ENCODE measurements at regions not wholly inside any gene's neighbourhood (a gene's known extent, or its start where the extent isn't known, plus 50 kb on each side); places are given as distances from the start of the nearest gene placed in this dataset.
A peak's percentile ranks its signal among the peaks of the same experiment; 100 is the strongest.
"Not testable (repeated sequence)": the region's sequence is repeated elsewhere in the genome, so short reads cannot be mapped to it uniquely, and the experiment has no call there.

DNA sequence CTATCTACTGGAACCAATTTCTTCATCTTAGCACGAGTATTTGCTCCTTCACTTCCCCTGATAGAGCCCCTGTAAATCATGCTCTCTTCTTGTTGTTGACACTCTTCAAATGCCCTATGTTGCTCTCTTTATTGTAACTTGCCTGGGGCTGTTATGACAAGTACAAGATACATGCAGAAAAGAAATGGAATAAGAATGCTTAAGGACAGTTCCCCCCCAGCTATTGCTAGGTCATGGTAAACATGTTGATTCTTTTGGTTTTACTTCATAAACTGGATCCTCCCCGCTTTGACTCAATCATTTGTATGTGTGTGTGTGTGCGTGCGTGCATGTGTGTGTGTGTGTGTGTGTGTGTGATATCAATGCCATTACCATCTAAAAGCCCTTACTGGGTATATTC is 368.5 kb upstream of the CNTNAP5 start:
- H3K9me3 Mint-ChIP-seq: peaks cover 14 to 56% (median 30%) of the 10 kb centered on the region in 6 donors

DNA sequence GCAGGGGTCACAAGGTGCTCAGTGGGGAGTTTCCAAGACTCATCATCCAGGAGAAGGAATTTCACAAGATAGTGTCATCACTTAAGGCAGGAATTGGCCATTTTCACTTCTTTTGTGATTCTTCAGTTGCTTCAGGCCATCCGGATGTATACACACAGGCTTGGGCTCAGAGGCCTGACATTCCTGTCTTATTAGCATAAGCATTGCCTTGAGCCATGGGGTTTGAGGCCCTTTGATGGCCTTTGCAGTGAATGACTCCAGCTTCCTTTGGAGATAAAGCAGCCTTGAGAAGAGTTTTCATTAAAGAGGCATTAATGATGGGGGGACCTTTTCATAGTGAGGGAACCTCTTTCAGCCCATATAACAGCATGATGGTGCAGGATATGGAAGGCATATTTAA is 366.0 kb upstream of the CNTNAP5 start:
- no peak for DNase-seq
- Mint-ChIP-seq H3K9me3 (peaks cover 14 to 68% (median 35%) of the 10 kb centered on the region in 6 donors), H3K27me3 (ENCODE audit: low read depth in 3 of 3) (peaks cover 0 to 3% (median 0%) of the 10 kb centered on the region in 3 donors), H3K4me3 (no peak overlapping the region), H3K4me1 (peaks cover 3 to 9% of the 10 kb centered on the region in 2 donors), H3K36me3 (peaks cover 4 to 9% (median 7%) of the 10 kb centered on the region in 3 donors), H3K27ac (no peak overlapping the region)

More for the DNA sequence above, 368.5 kb upstream of the CNTNAP5 start:
- Mint-ChIP-seq H3K27ac (no peak overlapping the region), H3K36me3 (peaks cover 4 to 9% (median 7%) of the 10 kb centered on the region in 3 donors), H3K4me1 (peaks cover 4 to 16% of the 10 kb centered on the region in 2 donors), H3K4me3 (no peak overlapping the region), H3K27me3 (ENCODE audit: low read depth in 3 of 3) (peaks cover 0 to 3% (median 0%) of the 10 kb centered on the region in 3 donors)
- DNase-seq: no peak

DNA sequence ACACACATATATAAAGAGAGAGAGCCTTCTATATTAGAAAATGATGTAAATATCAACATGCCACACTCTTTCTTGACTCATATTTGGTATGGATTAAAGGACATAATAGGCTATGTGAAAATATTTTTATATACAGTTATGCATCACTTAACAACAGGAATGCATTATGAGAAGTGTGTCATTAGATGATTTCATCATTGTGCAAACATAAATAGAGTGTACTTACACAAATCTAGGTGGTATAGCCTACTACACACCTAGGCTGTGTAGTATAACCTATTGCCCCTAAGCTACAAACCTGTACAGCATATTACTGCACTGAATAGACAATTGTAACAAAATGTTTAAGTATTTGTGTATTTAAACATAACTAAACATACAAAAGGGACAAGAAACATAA is 354.8 kb upstream of the CNTNAP5 start:
- Mint-ChIP-seq H3K4me3 (no peak overlapping the region), H3K36me3 (no peaks in the 10 kb centered on the region), H3K27me3 (ENCODE audit: low read depth in 3 of 3) (peaks cover 0 to 1% (median 0%) of the 10 kb centered on the region in 3 donors), H3K27ac (no peak overlapping the region), H3K9me3 (peaks cover 3 to 36% (median 18%) of the 10 kb centered on the region in 6 donors), H3K4me1 (no peaks in the 10 kb centered on the region)
- no peak for DNase-seq

DNA sequence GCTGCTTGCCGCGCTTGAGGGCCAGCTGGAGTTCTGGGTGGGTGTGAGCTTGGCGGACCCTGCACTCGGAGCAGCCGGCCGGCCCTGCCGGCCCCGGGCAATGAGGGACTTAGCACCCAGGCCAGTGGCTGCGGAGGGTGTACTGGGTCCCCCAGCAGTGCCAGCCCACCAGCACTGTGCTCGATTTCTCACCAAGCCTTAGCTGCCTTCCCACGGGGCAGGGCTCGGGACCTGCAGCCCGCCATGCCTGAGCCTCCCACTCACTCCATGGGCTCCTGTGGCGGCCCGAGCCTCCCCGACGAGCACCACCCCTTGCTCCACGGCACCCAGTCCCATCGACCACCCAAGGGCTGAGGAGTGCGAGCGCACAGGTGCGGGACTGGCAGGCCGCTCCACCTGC is 341.3 kb upstream of the CNTNAP5 start:
- H3K4me1 Mint-ChIP-seq; DNase-seq; H3K36me3 Mint-ChIP-seq; H3K27me3 Mint-ChIP-seq (ENCODE audit: low read depth in 3 of 3); H3K4me3 Mint-ChIP-seq; H3K27ac Mint-ChIP-seq: not testable (repeated sequence)
- peaks cover 12 to 55% (median 31%) of the 10 kb centered on the region in 6 donors for H3K9me3 Mint-ChIP-seq

DNA sequence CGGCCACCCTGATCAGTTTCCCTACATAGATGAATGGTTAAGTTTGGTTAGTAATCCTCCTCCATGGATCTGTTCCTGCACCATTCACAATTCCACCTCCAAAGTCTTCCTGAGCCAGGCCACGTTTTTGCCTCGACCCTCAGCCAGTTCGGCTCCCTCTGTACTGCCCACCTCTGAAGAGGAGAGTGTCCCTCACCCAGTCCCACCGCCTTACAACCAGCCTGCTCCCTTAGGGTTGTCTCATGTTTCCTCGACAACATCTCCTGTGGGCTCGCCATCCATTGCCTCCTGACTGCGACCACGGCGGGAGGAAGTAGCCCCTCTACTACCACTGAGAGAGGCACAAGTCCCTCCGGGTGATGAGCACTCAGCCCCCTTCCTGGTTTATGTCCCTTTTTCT is 338.0 kb upstream of the CNTNAP5 start:
- DNase-seq: no peak
- Mint-ChIP-seq H3K27me3 (ENCODE audit: low read depth in 3 of 3) (peaks cover 0 to 3% (median 0%) of the 10 kb centered on the region in 3 donors), H3K4me3 (no peak overlapping the region), H3K9me3 (peaks cover 18 to 52% (median 33%) of the 10 kb centered on the region in 6 donors), H3K4me1 (no peaks in the 10 kb centered on the region), H3K27ac (no peak overlapping the region), H3K36me3 (peaks cover 0 to 6% (median 0%) of the 10 kb centered on the region in 3 donors)

DNA sequence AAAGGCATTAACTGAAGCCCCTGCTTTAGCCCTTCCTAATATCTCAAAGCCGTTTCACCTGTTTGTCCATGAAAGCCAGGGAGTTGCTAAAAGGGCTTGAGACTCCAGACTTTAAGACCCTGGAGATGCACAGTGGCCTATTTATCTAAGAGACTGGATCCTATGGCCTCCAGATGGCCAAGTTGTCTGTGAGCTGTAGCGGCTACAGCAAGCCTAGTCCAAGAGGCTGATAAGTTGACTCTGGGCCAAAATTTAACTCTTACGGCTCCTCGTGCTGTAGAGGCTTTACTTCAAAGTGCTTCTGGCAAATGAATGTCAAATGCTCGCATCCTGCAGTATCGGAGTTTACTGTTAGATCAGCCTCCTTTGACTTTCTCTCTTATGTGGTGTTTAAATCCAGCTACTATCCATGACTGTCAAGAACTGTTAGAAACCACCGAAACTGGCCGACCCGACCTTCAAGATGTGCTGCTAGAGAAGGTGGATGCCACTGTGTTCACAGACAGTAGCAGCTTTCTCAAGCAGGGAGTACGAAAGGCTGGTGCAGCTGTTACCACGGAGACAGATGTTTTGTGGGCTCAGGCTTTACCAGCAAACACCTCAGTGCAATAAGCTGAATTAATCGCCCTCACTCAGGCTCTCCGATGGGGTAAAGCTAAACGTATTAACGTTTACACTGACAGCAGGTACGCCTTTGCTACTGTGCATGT is 336.7 kb upstream of the CNTNAP5 start:
- no peaks in the 10 kb centered on the region for H3K4me1 Mint-ChIP-seq
- no peak overlapping the region for H3K4me3 Mint-ChIP-seq
- H3K27ac Mint-ChIP-seq: no peak overlapping the region
- peaks cover 0 to 6% (median 0%) of the 10 kb centered on the region in 3 donors for H3K36me3 Mint-ChIP-seq
- no peak for DNase-seq
- peaks cover 0 to 2% (median 0%) of the 10 kb centered on the region in 3 donors for H3K27me3 Mint-ChIP-seq (ENCODE audit: low read depth in 3 of 3)
- H3K9me3 Mint-ChIP-seq: peaks cover 20 to 44% (median 29%) of the 10 kb centered on the region in 6 donors

DNA sequence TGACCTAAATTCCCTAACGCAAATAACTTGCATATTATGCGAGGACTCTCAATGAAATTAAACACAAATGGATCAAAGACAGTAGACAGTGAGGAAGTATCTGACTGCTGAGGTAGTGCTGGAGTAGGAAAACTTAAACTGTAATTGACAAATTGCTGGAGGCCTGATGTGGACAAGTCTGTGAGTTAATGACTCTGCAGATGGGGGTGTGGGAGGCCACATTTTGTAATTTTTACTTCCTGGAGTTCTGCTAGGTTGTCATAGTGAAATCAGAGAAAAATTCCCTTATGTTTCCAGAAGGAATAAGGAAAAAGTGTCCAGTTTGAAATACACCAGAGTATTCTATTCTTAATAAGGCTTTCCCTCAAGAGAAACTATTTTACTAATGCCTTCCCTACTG is 333.0 kb upstream of the CNTNAP5 start:
- Mint-ChIP-seq H3K27me3 (ENCODE audit: low read depth in 3 of 3) (peaks cover 0 to 2% (median 0%) of the 10 kb centered on the region in 3 donors), H3K9me3 (peaks cover 15 to 45% (median 21%) of the 10 kb centered on the region in 6 donors), H3K4me3 (no peak overlapping the region), H3K27ac (no peak overlapping the region), H3K36me3 (peaks cover 0 to 6% (median 0%) of the 10 kb centered on the region in 3 donors), H3K4me1 (peaks cover 19 to 28% of the 10 kb centered on the region in 2 donors)
- no peak for DNase-seq

DNA sequence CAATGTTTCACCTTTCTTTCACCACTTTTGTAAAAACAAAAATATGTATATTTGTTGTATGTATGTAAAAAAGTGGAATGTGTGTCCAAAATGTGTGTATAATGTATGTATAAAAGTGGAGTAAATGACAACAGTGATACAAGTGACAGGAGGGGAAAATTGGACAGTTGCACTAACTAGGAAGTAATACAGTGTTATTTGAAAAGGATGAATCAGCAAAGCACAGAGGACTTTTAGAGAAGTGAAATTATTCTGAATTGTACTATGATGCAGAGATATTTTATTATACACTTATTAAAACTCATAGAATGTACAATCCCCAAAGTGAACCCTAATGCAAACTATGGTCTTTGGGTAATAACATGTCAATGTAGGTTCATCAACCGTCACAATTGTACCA is 331.3 kb upstream of the CNTNAP5 start:
- peaks cover 0 to 6% (median 0%) of the 10 kb centered on the region in 3 donors for H3K36me3 Mint-ChIP-seq
- H3K4me3 Mint-ChIP-seq: no peak overlapping the region
- peaks cover 0 to 2% (median 0%) of the 10 kb centered on the region in 3 donors for H3K27me3 Mint-ChIP-seq (ENCODE audit: low read depth in 3 of 3)
- H3K4me1 Mint-ChIP-seq: peaks cover 21 to 32% of the 10 kb centered on the region in 2 donors
- no peak overlapping the region for H3K27ac Mint-ChIP-seq
- peaks cover 9 to 37% (median 16%) of the 10 kb centered on the region in 6 donors for H3K9me3 Mint-ChIP-seq
- no peak for DNase-seq

DNA sequence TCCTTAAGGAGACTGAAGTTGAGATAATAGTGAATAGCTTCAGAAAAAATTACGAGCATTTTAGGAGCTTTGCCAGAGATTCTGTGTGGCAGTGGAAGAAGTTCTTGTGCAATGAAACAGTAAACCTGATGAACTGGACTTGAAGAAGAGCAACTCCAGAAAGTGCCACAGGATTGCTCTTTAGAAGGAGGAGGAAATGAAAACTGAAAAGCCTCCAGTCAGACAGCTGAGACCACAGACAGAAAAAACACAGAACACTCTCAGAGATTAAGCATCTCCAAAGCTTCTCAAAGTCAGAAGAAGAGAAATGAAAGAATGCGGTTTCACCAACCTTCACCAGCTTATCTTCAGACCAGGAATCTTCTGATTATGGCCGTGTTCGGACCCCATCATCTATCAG is 329.7 kb upstream of the CNTNAP5 start:
- no peak for DNase-seq
- H3K36me3 Mint-ChIP-seq: no peaks in the 10 kb centered on the region
- no peak overlapping the region for H3K27ac Mint-ChIP-seq
- H3K9me3 Mint-ChIP-seq: peaks cover 4 to 23% (median 10%) of the 10 kb centered on the region in 6 donors
- H3K27me3 Mint-ChIP-seq (ENCODE audit: low read depth in 3 of 3): peaks cover 0 to 2% (median 0%) of the 10 kb centered on the region in 3 donors
- H3K4me3 Mint-ChIP-seq: no peak overlapping the region
- H3K4me1 Mint-ChIP-seq: peaks cover 21 to 32% of the 10 kb centered on the region in 2 donors

- Mint-ChIP-seq H3K27ac (no peak overlapping the region), H3K27me3 (ENCODE audit: low read depth in 3 of 3) (peaks cover 0 to 2% (median 0%) of the 10 kb centered on the region in 3 donors), H3K4me3 (no peak overlapping the region), H3K4me1 (peaks cover 21 to 32% of the 10 kb centered on the region in 2 donors), H3K36me3 (no peaks in the 10 kb centered on the region), H3K9me3 (peaks cover 0 to 20% (median 6%) of the 10 kb centered on the region in 6 donors)
- DNase-seq: no peak
These were observed 329.1 kb upstream of the CNTNAP5 start for GRCh38 chr2:123696021-123696420.

DNA sequence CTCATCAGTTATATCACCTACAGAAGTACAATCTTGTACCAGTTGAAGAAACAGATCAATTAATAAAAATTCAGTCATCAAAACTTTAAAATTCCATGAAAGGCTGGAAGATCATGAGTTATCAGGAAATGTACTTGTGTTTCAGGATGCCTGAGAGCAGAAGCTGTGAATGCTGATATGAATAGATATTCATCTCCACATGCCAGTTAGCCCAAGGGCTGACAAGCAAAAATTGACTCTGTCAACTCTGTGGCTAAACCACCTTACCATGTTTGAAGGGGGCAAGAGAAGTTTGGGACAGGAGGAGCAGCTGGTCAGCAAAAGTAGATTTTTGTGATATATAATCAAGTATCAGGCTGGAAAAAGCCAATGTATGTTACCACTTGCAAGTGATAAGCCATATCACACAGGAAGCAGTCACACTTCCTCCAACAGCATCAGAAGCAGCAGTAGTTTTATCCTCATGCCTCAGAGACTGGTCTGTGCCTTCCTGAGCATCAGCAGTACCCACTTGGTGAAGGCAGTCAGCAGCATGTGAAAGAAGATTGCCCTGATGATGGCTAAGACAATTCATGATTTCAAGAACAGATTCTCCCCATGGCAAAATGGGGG is 328.2 kb upstream of the CNTNAP5 start:
- Mint-ChIP-seq H3K36me3 (no peaks in the 10 kb centered on the region), H3K4me3 (peak overlapping the region in 1 of 5 donors; percentile 6), H3K27me3 (ENCODE audit: low read depth in 3 of 3) (peaks cover 0 to 2% (median 0%) of the 10 kb centered on the region in 3 donors), H3K4me1 (peaks cover 21 to 32% of the 10 kb centered on the region in 2 donors), H3K9me3 (peaks cover 0 to 21% (median 3%) of the 10 kb centered on the region in 6 donors), H3K27ac (peak overlapping the region in 3 of 6 donors; percentile 37 to 79 (median 41))
- DNase-seq: peak; percentile 0 to 23 (median 7)

- Mint-ChIP-seq H3K27ac (no peak overlapping the region), H3K4me3 (no peak overlapping the region), H3K4me1 (no peaks in the 10 kb centered on the region), H3K27me3 (ENCODE audit: low read depth in 3 of 3) (no peaks in the 10 kb centered on the region), H3K36me3 (no peaks in the 10 kb centered on the region), H3K9me3 (peaks cover 0 to 29% (median 3%) of the 10 kb centered on the region in 6 donors)
- no peak for DNase-seq
These were observed 309.6 kb upstream of the CNTNAP5 start for GRCh38 chr2:123715467-123715982.

DNA sequence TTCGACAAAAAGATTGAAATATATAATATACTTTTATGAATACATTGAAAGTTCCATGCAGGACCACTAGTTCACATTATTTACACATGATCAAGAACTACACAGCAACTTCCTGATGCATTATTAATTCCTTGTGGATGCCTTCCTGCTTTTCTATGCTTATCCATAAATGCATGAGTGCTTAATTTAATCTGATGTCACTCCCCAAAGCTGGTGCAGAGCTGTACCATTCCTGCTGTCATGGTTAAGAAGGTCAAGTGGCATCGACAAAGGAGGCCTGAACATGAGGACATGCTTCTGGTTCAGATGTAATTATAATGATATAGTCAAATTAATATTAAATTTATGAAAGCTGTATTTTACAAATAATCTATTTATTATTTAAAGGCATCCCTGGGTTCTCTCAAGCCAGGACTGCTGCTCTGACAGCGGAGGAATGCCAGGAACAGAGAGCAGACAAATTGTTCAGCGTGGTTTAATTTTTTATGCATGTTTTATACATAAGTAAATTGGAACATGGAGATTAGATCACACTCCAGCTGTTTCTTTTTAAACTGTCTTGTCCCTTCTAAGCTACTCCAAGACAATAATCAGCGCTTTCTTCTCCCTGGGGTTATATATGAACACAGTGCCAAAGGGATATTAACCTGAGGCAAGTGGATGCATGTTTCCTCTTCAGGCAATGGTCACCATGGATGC is 307.3 kb upstream of the CNTNAP5 start:
- Mint-ChIP-seq H3K4me1 (no peaks in the 10 kb centered on the region), H3K9me3 (peaks cover 0 to 22% (median 3%) of the 10 kb centered on the region in 6 donors), H3K27me3 (ENCODE audit: low read depth in 3 of 3) (peaks cover 0 to 5% (median 0%) of the 10 kb centered on the region in 3 donors), H3K36me3 (peaks cover 0 to 3% (median 0%) of the 10 kb centered on the region in 3 donors), H3K27ac (no peak overlapping the region), H3K4me3 (no peak overlapping the region)
- DNase-seq: no peak
